ENCODE measurements at regions not wholly inside any gene's neighbourhood (a gene's known extent, or its start where the extent isn't known, plus 50 kb on each side); places are given as distances from the start of the nearest gene placed in this dataset.

DNA sequence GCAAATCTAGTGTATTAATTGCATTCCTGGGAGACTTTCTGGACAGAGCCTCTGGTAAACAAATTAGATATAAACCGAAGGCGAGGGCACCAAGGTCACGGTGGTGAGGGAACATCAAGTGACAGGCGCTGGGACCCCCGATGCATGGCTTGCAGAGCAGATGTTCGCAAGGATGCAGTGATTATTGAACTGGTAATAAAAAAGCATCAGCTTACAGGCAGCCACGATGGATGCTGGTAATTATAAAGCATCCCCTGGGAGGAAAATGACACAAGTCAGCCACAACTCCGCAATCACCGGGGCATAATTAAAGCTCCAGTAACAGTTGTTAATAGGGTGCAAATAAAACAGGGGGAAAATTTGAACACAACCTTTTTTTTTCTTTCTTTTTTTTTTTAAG is 231.1 kb upstream of the DPH6 start:
- no peaks in the 10 kb centered on the region for H3K4me1 ChIP-seq (ENCODE audit: insufficient read depth, low read length)
- Mint-ChIP-seq H3K4me3 (no peak overlapping the region), H3K27ac (no peak overlapping the region), H3K4me1 (no peaks in the 10 kb centered on the region), H3K27me3 (ENCODE audit: low read depth) (no peaks in the 10 kb centered on the region), H3K36me3 (ENCODE audit: insufficient read depth in 1 of 3, low read depth in 3 of 3) (no peaks in the 10 kb centered on the region), H3K9me3 (no peaks in the 10 kb centered on the region)
- H3K9me3 ChIP-seq (ENCODE audit: control insufficient read depth, low read depth, low read length), result no peaks in the 10 kb centered on the region
- DNase-seq, result no peak
- H2AFZ ChIP-seq (ENCODE audit: low read length), result no peak overlapping the region
- H3K4me2 ChIP-seq (ENCODE audit: insufficient read depth, insufficient read length, low read length), result no peak overlapping the region
- no CpG with 5 or more reads among the region's 9 CpGs for WGBS (ENCODE audit: extremely low coverage, insufficient read length, low lambda C conversion rate)
- TF ChIP-seq, protein P1, sequence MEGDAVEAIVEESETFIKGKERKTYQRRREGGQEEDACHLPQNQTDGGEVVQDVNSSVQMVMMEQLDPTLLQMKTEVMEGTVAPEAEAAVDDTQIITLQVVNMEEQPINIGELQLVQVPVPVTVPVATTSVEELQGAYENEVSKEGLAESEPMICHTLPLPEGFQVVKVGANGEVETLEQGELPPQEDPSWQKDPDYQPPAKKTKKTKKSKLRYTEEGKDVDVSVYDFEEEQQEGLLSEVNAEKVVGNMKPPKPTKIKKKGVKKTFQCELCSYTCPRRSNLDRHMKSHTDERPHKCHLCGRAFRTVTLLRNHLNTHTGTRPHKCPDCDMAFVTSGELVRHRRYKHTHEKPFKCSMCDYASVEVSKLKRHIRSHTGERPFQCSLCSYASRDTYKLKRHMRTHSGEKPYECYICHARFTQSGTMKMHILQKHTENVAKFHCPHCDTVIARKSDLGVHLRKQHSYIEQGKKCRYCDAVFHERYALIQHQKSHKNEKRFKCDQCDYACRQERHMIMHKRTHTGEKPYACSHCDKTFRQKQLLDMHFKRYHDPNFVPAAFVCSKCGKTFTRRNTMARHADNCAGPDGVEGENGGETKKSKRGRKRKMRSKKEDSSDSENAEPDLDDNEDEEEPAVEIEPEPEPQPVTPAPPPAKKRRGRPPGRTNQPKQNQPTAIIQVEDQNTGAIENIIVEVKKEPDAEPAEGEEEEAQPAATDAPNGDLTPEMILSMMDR (conservative IDR thresholded peaks at IDR 0.05), result no peak
- no peaks in the 10 kb centered on the region for H3K79me1 ChIP-seq (ENCODE audit: insufficient read depth, low read depth, low read length, poor library complexity, severe bottlenecking)
- no peaks in the 10 kb centered on the region for H3K23me2 ChIP-seq (ENCODE audit: insufficient read length, low read depth, low read length, poor library complexity, severe bottlenecking)
- no peak overlapping the region for H2BK120ac ChIP-seq (ENCODE audit: low read depth, low read length, poor library complexity, severe bottlenecking)
- H3K56ac ChIP-seq (ENCODE audit: insufficient read length, low read depth, low read length), result no peak overlapping the region
- H3K4ac ChIP-seq (ENCODE audit: low read depth, low read length), result no peak overlapping the region
- no peak overlapping the region for H2BK15ac ChIP-seq (ENCODE audit: low read depth, low read length)
- H3K9ac ChIP-seq (ENCODE audit: extremely low read depth, insufficient read length, low read length), result no peak overlapping the region
- no peak overlapping the region for H2AK5ac ChIP-seq (ENCODE audit: insufficient read length, low read length)
- H4K91ac ChIP-seq (ENCODE audit: insufficient read length, low read depth, low read length), result no peak overlapping the region
- no peak overlapping the region for H2BK12ac ChIP-seq (ENCODE audit: insufficient read length, low read depth, low read length)
- H3T11ph ChIP-seq (ENCODE audit: low read length), result no peak overlapping the region
- H3K18ac ChIP-seq (ENCODE audit: insufficient read length, low read depth, low read length), result no peak overlapping the region
- H4K20me1 ChIP-seq (ENCODE audit: control insufficient read depth, insufficient read depth, insufficient read length), result no peaks in the 10 kb centered on the region
- H3K27ac ChIP-seq (ENCODE audit: insufficient read length, low read depth, low read length), result no peak overlapping the region
- no peak overlapping the region for H2BK20ac ChIP-seq (ENCODE audit: low read depth, low read length, poor library complexity, severe bottlenecking)
- H2BK5ac ChIP-seq (ENCODE audit: insufficient read length, low read length), result no peak overlapping the region
- H3K14ac ChIP-seq (ENCODE audit: insufficient read depth, low read length), result no peak overlapping the region
- no peak overlapping the region for H3K23ac ChIP-seq (ENCODE audit: insufficient read length, low read depth, low read length)
- H3K79me2 ChIP-seq (ENCODE audit: insufficient read depth, low read length), result no peaks in the 10 kb centered on the region
- H4K8ac ChIP-seq (replicated peaks; ENCODE audit: insufficient read length, low read depth, low read length), result no peak overlapping the region
- no peaks in the 10 kb centered on the region for H3K27me3 ChIP-seq (ENCODE audit: insufficient read depth, low read length)
- H4K5ac ChIP-seq (ENCODE audit: insufficient read length, low read depth, low read length), result no peak overlapping the region

Measured in H9 (cell line).